ENCODE measurements at regions not wholly inside any gene's neighbourhood (a gene's known extent, or its start where the extent isn't known, plus 50 kb on each side); places are given as distances from the start of the nearest gene placed in this dataset.
"Not testable (repeated sequence)": the region's sequence is repeated elsewhere in the genome, so short reads cannot be mapped to it uniquely, and the experiment has no call there.

DNA sequence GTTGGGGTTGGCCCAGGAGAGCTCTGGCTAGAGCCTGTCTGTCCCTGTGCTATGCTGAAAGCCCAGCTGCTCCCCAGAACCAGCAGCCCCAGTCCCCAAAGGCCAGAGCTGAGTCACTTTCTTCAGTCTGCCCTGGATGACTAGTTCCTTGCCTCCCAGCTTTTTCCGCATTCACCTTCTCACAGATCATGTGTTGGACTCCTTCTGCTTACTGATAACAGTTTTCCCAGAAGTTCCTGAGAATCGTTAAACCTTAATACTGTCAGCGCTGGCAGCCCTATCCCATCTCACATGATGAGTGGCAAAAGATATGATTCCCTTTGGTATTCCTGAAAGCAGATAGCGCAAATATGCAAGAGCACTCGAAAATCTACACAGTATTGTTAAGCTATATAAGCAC lies 84.2 kb downstream of the TRIM69 start:
- H4K5ac ChIP-seq (ENCODE audit: insufficient read length, low read depth, low read length); H3K23me2 ChIP-seq (ENCODE audit: insufficient read length, low read depth, low read length, poor library complexity, severe bottlenecking); DNase-seq; H2BK5ac ChIP-seq (ENCODE audit: insufficient read length, low read length); H3K14ac ChIP-seq (ENCODE audit: insufficient read depth, low read length); H3K18ac ChIP-seq (ENCODE audit: insufficient read length, low read depth, low read length); H2BK20ac ChIP-seq (ENCODE audit: low read depth, low read length, poor library complexity, severe bottlenecking); H3K4ac ChIP-seq (ENCODE audit: low read depth, low read length); H3K79me1 ChIP-seq (ENCODE audit: insufficient read depth, low read depth, low read length, poor library complexity, severe bottlenecking); H2BK15ac ChIP-seq (ENCODE audit: low read depth, low read length); H3K27ac ChIP-seq (ENCODE audit: insufficient read length, low read depth, low read length); H3K56ac ChIP-seq (ENCODE audit: insufficient read length, low read depth, low read length); H3K9ac ChIP-seq (ENCODE audit: extremely low read depth, insufficient read length, low read length); H3K9me3 Mint-ChIP-seq; H3T11ph ChIP-seq (ENCODE audit: low read length); H3K27me3 Mint-ChIP-seq (ENCODE audit: low read depth); H3K4me2 ChIP-seq (ENCODE audit: insufficient read depth, insufficient read length, low read length); H2AK5ac ChIP-seq (ENCODE audit: insufficient read length, low read length); H3K4me1 ChIP-seq (ENCODE audit: insufficient read depth, low read length); H3K23ac ChIP-seq (ENCODE audit: insufficient read length, low read depth, low read length); H4K8ac ChIP-seq (replicated peaks; ENCODE audit: insufficient read length, low read depth, low read length); H3K4me1 Mint-ChIP-seq; H4K91ac ChIP-seq (ENCODE audit: insufficient read length, low read depth, low read length); H3K36me3 Mint-ChIP-seq (ENCODE audit: insufficient read depth in 1 of 3, low read depth in 3 of 3); H2BK120ac ChIP-seq (ENCODE audit: low read depth, low read length, poor library complexity, severe bottlenecking); H3K27me3 ChIP-seq (ENCODE audit: insufficient read depth, low read length); H3K79me2 ChIP-seq (ENCODE audit: insufficient read depth, low read length); H3K4me3 Mint-ChIP-seq; H3K9me3 ChIP-seq (ENCODE audit: control insufficient read depth, low read depth, low read length); H2BK12ac ChIP-seq (ENCODE audit: insufficient read length, low read depth, low read length); H4K20me1 ChIP-seq (ENCODE audit: control insufficient read depth, insufficient read depth, insufficient read length); H3K27ac Mint-ChIP-seq; H2AFZ ChIP-seq (ENCODE audit: low read length): not testable (repeated sequence)
- WGBS (ENCODE audit: extremely low coverage, insufficient read length, low lambda C conversion rate) = no CpG with 5 or more reads among the region's 5 CpGs

DNA sequence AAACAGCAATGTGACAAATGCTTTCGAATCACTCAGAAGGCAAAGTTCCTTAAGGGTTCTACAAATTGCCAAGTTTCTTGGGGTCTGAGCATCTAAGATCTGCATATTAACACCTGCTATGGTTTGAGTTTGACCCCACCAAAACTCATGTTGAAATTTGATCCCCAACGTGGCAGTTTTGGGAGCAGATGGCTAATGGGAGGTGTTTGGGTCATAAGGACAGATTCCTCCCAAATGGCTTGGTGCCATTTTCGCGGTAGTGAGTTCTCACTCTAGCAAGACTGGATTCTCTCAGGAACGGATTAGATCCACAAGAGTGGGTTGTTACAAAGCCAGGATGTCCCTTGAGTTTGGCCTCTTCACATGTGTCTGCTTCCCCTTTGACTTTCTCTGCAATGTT lies 84.6 kb downstream of the TRIM69 start:
- H3T11ph ChIP-seq (ENCODE audit: low read length); H3K18ac ChIP-seq (ENCODE audit: insufficient read length, low read depth, low read length); H4K8ac ChIP-seq (replicated peaks; ENCODE audit: insufficient read length, low read depth, low read length); H2BK15ac ChIP-seq (ENCODE audit: low read depth, low read length); H2BK12ac ChIP-seq (ENCODE audit: insufficient read length, low read depth, low read length); H4K5ac ChIP-seq (ENCODE audit: insufficient read length, low read depth, low read length); H3K4me3 Mint-ChIP-seq; H2BK20ac ChIP-seq (ENCODE audit: low read depth, low read length, poor library complexity, severe bottlenecking); H2BK120ac ChIP-seq (ENCODE audit: low read depth, low read length, poor library complexity, severe bottlenecking); H3K56ac ChIP-seq (ENCODE audit: insufficient read length, low read depth, low read length); H3K4me1 ChIP-seq (ENCODE audit: insufficient read depth, low read length); H3K4me2 ChIP-seq (ENCODE audit: insufficient read depth, insufficient read length, low read length); H3K23me2 ChIP-seq (ENCODE audit: insufficient read length, low read depth, low read length, poor library complexity, severe bottlenecking); H3K36me3 Mint-ChIP-seq (ENCODE audit: insufficient read depth in 1 of 3, low read depth in 3 of 3); H3K27ac ChIP-seq (ENCODE audit: insufficient read length, low read depth, low read length); H3K9me3 ChIP-seq (ENCODE audit: control insufficient read depth, low read depth, low read length); H3K27me3 ChIP-seq (ENCODE audit: insufficient read depth, low read length); H3K27me3 Mint-ChIP-seq (ENCODE audit: low read depth); H3K14ac ChIP-seq (ENCODE audit: insufficient read depth, low read length); H4K20me1 ChIP-seq (ENCODE audit: control insufficient read depth, insufficient read depth, insufficient read length); H2BK5ac ChIP-seq (ENCODE audit: insufficient read length, low read length); H3K27ac Mint-ChIP-seq; H3K4me1 Mint-ChIP-seq; H4K91ac ChIP-seq (ENCODE audit: insufficient read length, low read depth, low read length); H3K79me1 ChIP-seq (ENCODE audit: insufficient read depth, low read depth, low read length, poor library complexity, severe bottlenecking); H3K79me2 ChIP-seq (ENCODE audit: insufficient read depth, low read length); H2AFZ ChIP-seq (ENCODE audit: low read length); H3K4ac ChIP-seq (ENCODE audit: low read depth, low read length); H3K9me3 Mint-ChIP-seq; H3K9ac ChIP-seq (ENCODE audit: extremely low read depth, insufficient read length, low read length); H3K23ac ChIP-seq (ENCODE audit: insufficient read length, low read depth, low read length); DNase-seq; H2AK5ac ChIP-seq (ENCODE audit: insufficient read length, low read length): not testable (repeated sequence)
- no CpG with 5 or more reads among the region's 5 CpGs for WGBS (ENCODE audit: extremely low coverage, insufficient read length, low lambda C conversion rate)
